Endothelial cell of umbilical vein (primary cell): ENCODE measurements at regions not wholly inside any gene's neighbourhood (a gene's known extent, or its start where the extent isn't known, plus 50 kb on each side); places are given as distances from the start of the nearest gene placed in this dataset.

Experiments used
- CTCF ChIP-seq, 2 donors: IDR thresholded peaks; 1 replicate in 1 of 2; 2 replicates in 1 of 2; pipeline ENCODE4 v1.5.1; 2011; ENCODE audit warnings: low read length in 2 of 2, mild to moderate bottlenecking in 2 of 2, moderate library complexity in 2 of 2, control low read depth in 1 of 2, inconsistent platforms in 1 of 2, low read depth in 1 of 2; ENCODE audit not compliant: insufficient read depth in 1 of 2; ENCODE audit errors: extremely low read depth in 1 of 2
- MAX ChIP-seq: IDR thresholded peaks from 2 replicates; pipeline ENCODE4 v1.6.1; 2011; ENCODE audit not compliant: insufficient read depth, insufficient read length
- POLR2A ChIP-seq: IDR thresholded peaks from 2 replicates; pipeline ENCODE4 v1.6.1; 2012; ENCODE audit warnings: low read depth, mild to moderate bottlenecking, control low read depth, low read length
- POLR2AphosphoS5 ChIP-seq: IDR thresholded peaks from 2 replicates; pipeline ENCODE4 v1.6.1; 2012; ENCODE audit warnings: low read depth, mild to moderate bottlenecking, control low read depth, low read length, moderate library complexity; ENCODE audit not compliant: insufficient read depth

GRCh38 chr2:236728916-236729670 is 159.5 kb downstream of the ACKR3 start:
- TF ChIP-seq CTCF (IDR thresholded peaks at IDR 0.05; ENCODE audit: extremely low read depth in 1 of 2, insufficient read depth in 1 of 2, low read depth in 1 of 2, low read length in 2 of 2), result no peak
- TF ChIP-seq MAX, result no peak
- no peak for TF ChIP-seq POLR2A
- TF ChIP-seq POLR2AphosphoS5, result no peak
